Osteocyte (in vitro differentiated cells): ENCODE measurements at regions not wholly inside any gene's neighbourhood (a gene's known extent, or its start where the extent isn't known, plus 50 kb on each side); places are given as distances from the start of the nearest gene placed in this dataset.

Experiments
- DNase-seq: peaks from one replicate; pipeline ENCODE4 v3.0.0; 2021; ENCODE audit warnings: mixed read lengths; ENCODE audit not compliant: unreplicated experiment; ENCODE audit errors: extremely low spot score
- H3K27ac Mint-ChIP-seq: one replicate; pipeline ENCODE4 v1.8.0; 2021; ENCODE audit warnings: mild to moderate bottlenecking, mixed read lengths; ENCODE audit not compliant: unreplicated experiment
- H3K27me3 Mint-ChIP-seq: one replicate; pipeline ENCODE4 v1.8.0; 2021; ENCODE audit warnings: mixed read lengths; ENCODE audit not compliant: unreplicated experiment
- H3K36me3 Mint-ChIP-seq: one replicate; pipeline ENCODE4 v1.8.0; 2021; ENCODE audit warnings: mixed read lengths; ENCODE audit not compliant: unreplicated experiment
- H3K4me1 Mint-ChIP-seq: one replicate; pipeline ENCODE4 v1.8.0; 2021; ENCODE audit warnings: mixed read lengths; ENCODE audit not compliant: unreplicated experiment
- H3K4me3 Mint-ChIP-seq: one replicate; pipeline ENCODE4 v1.8.0; 2021; ENCODE audit warnings: mild to moderate bottlenecking, moderate library complexity, mixed read lengths; ENCODE audit not compliant: unreplicated experiment
- H3K9me3 Mint-ChIP-seq: one replicate; pipeline ENCODE4 v1.8.0; 2021; ENCODE audit warnings: mixed read lengths; ENCODE audit not compliant: unreplicated experiment
- CTCF ChIP-seq: fragments of 200-600 bp; sonication (generic); IDR thresholded peaks from 2 replicates; pipeline ENCODE4 v1.5.0; 2021; ENCODE audit warnings: antibody characterized with exemption, mild to moderate bottlenecking, moderate library complexity

GRCh38 chr22:27672721-27673418 lies 128.7 kb downstream of the MN1 start:
- Mint-ChIP-seq H3K4me3 (no peak overlapping the region), H3K4me1 (peaks cover 39% of the 10 kb centered on the region), H3K27ac (no peak overlapping the region), H3K9me3 (no peaks in the 10 kb centered on the region), H3K36me3 (no peaks in the 10 kb centered on the region), H3K27me3 (peaks cover 2% of the 10 kb centered on the region)
- no peak for DNase-seq
- TF ChIP-seq CTCF, result no peak

GRCh38 chr22:27673839-27674238 lies 127.7 kb downstream of the MN1 start:
- no peak for DNase-seq
- TF ChIP-seq CTCF, result no peak
- H3K9me3 Mint-ChIP-seq, result no peaks in the 10 kb centered on the region
- peaks cover 2% of the 10 kb centered on the region for H3K27me3 Mint-ChIP-seq
- no peaks in the 10 kb centered on the region for H3K36me3 Mint-ChIP-seq
- no peak overlapping the region for H3K27ac Mint-ChIP-seq
- no peak overlapping the region for H3K4me3 Mint-ChIP-seq
- H3K4me1 Mint-ChIP-seq, result peaks cover 33% of the 10 kb centered on the region

GRCh38 chr22:27674261-27674923 lies 127.2 kb downstream of the MN1 start:
- DNase-seq, result no peak
- no peak overlapping the region for H3K4me3 Mint-ChIP-seq
- peaks cover 2% of the 10 kb centered on the region for H3K27me3 Mint-ChIP-seq
- no peaks in the 10 kb centered on the region for H3K36me3 Mint-ChIP-seq
- no peak overlapping the region for H3K27ac Mint-ChIP-seq
- no peak for TF ChIP-seq CTCF
- H3K9me3 Mint-ChIP-seq, result no peaks in the 10 kb centered on the region
- H3K4me1 Mint-ChIP-seq, result peaks cover 32% of the 10 kb centered on the region

- no peak overlapping the region for H3K27ac Mint-ChIP-seq
- no peak for TF ChIP-seq CTCF
- H3K4me1 Mint-ChIP-seq, result peaks cover 19% of the 10 kb centered on the region
- no peak for DNase-seq
- H3K27me3 Mint-ChIP-seq, result peaks cover 2% of the 10 kb centered on the region
- no peaks in the 10 kb centered on the region for H3K9me3 Mint-ChIP-seq
- H3K36me3 Mint-ChIP-seq, result no peaks in the 10 kb centered on the region
- no peak overlapping the region for H3K4me3 Mint-ChIP-seq
Observed at GRCh38 chr22:27676545-27677213, 124.9 kb downstream of the MN1 start.

GRCh38 chr22:27677905-27678458 lies 123.6 kb downstream of the MN1 start:
- no peak for TF ChIP-seq CTCF
- H3K36me3 Mint-ChIP-seq, result no peaks in the 10 kb centered on the region
- DNase-seq, result no peak
- H3K4me1 Mint-ChIP-seq, result peaks cover 19% of the 10 kb centered on the region
- peaks cover 2% of the 10 kb centered on the region for H3K27me3 Mint-ChIP-seq
- H3K4me3 Mint-ChIP-seq, result no peak overlapping the region
- no peak overlapping the region for H3K27ac Mint-ChIP-seq
- H3K9me3 Mint-ChIP-seq, result no peaks in the 10 kb centered on the region
